Panc1 (cell line): ENCODE measurements at regions not wholly inside any gene's neighbourhood (a gene's known extent, or its start where the extent isn't known, plus 50 kb on each side); places are given as distances from the start of the nearest gene placed in this dataset.

Experiments
- SIN3A ChIP-seq: IDR thresholded peaks from 2 replicates; pipeline ENCODE4 v1.6.1; 2012; ENCODE audit warnings: low read depth, mild to moderate bottlenecking, low read length, moderate library complexity, borderline replicate concordance; ENCODE audit not compliant: insufficient read depth
- TCF7L2 ChIP-seq: IDR thresholded peaks from 2 replicates; pipeline ENCODE4 v1.6.1; 2011; ENCODE audit warnings: mild to moderate bottlenecking, low read depth, low read length, inconsistent platforms
- TF ChIP-seq, protein P1 (sequence below): fragments of 450-650 bp; IDR thresholded peaks from 2 replicates; pipeline ENCODE4 v1.5.1; 2017; ENCODE audit warnings: mild to moderate bottlenecking

DNA sequence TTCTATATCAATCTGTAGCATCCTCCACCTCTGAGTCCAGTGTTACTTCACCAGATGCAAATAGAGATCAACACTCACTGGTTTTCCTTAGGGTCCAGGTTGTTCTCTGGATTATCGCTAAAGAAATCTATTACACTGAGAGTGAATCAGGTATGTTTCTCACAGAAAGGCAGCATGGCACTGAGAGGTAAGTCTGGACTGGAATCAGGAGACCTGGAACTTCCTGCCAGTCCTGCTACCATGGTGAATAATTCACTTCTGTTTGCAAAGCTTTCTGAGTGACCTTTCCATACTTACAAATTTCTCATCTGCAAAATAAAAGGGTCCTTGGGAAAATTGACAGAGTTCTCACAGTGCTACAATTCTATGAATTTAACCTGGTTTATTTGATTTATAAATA, 1583.3 kb downstream of the MRPL39 start:
- TF ChIP-seq, protein P1, sequence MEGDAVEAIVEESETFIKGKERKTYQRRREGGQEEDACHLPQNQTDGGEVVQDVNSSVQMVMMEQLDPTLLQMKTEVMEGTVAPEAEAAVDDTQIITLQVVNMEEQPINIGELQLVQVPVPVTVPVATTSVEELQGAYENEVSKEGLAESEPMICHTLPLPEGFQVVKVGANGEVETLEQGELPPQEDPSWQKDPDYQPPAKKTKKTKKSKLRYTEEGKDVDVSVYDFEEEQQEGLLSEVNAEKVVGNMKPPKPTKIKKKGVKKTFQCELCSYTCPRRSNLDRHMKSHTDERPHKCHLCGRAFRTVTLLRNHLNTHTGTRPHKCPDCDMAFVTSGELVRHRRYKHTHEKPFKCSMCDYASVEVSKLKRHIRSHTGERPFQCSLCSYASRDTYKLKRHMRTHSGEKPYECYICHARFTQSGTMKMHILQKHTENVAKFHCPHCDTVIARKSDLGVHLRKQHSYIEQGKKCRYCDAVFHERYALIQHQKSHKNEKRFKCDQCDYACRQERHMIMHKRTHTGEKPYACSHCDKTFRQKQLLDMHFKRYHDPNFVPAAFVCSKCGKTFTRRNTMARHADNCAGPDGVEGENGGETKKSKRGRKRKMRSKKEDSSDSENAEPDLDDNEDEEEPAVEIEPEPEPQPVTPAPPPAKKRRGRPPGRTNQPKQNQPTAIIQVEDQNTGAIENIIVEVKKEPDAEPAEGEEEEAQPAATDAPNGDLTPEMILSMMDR: no peak
- TF ChIP-seq SIN3A (no peak), TCF7L2 (no peak)
